GM21381 (cell line): ENCODE measurements at regions not wholly inside any gene's neighbourhood (a gene's known extent, or its start where the extent isn't known, plus 50 kb on each side); places are given as distances from the start of the nearest gene placed in this dataset.
"Not testable (repeated sequence)": the region's sequence is repeated elsewhere in the genome, so short reads cannot be mapped to it uniquely, and the experiment has no call there.

ENCODE experiments used
- ATAC-seq: cut with Tn5 transposase; IDR thresholded peaks from one replicate; pipeline ENCODE4 v1.9.1; 2021; ENCODE audit warnings: mild to moderate bottlenecking, moderate library complexity; ENCODE audit not compliant: unreplicated experiment

DNA sequence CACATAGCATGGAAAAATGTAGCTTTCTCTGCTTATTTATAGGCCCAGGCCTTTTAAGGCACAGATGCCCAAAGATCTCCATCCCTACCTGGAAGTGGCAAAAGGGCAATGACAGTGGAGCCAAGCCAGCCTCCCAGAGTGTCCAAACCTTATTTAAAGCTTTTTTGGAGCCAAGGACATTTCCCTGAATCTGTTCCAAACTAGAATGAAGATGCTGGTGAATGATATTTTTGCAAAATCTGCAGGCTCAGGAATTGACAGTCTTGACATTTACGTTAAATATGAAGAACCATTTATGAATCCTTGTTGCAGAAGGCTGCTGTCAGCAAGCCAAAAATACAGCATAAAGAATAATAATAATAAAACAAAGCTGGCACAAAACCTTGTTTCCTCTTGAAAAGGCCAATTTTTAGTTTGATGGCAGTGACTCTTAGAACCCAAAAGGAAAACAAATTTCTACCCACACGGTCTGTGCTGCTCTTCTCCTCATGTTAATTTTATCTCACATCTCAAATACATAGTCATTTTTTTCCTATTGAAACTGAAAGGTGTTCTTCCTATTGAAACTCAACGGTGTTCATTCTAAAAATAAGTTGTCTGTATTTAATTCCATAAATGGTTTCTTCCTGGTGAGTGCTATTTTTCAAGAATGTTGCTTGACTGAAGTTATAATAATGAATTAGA is 206.3 kb upstream of the TBL1X start:
- ATAC-seq = no peak

DNA sequence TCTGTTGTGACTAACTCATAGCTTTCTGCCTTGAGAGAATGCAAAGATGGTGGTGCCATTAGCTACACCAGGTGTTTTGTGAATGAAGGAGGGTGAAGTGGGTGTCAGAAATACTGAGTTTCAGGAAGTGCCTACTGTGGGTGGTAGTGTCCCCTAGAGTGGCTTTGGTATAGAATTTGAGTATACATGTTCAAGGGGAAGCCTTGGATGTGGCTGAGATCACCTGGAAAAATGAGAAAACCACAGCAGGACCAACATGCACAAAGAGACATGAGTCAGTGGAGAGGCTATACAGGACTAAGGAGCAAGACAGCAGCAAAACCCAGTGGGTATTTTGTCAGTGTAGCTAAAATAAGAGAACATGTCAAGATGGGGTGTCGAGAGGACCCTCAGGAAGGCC is 204.3 kb upstream of the TBL1X start:
- no peak for ATAC-seq

DNA sequence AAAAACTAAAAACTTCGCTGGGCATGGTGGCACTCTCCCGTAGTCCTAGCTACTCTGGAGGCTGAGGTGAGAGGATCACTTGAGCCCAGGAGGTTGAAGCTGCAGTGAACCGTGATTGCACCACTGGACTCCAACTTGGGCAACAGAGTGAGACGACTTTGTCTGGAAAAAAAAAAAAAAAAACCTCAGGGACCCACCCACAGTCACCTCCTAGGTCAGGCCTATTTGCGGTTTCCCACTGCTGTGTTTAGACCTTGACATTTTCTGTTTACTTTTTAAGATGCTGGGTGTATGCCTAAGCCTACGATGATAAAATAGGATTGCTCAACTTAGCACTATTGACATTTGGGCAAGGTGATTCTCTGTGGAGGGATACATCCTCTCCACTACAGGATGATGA is 197.4 kb upstream of the TBL1X start:
- no peak for ATAC-seq

- no peak for ATAC-seq
These were observed 195.7 kb upstream of the TBL1X start for GRCh38 chrX:9269134-9269533.

GRCh38 chrX:9271789-9272525 is 192.9 kb upstream of the TBL1X start:
- no peak for ATAC-seq

DNA sequence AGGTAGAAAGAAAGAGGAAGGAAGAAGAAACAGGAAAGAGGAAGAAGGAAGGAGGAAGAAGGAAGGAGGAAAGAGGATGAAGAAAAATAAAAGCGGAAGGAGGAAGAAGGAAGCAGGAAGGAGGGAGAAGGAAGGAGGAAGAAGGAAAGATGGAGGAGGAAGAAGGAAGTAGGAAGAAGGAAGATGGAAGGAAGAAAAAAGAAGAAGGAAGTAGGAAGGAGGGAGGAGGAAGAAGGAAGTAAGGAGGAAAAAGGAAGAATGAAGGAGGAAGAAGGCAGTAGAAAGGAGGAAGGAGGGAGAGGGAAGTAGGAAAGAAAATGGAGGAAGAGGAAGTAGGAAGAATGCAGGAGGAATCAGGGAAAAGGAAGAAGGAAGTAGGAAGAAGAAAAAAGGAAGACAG is 191.1 kb upstream of the TBL1X start:
- ATAC-seq = no peak

DNA sequence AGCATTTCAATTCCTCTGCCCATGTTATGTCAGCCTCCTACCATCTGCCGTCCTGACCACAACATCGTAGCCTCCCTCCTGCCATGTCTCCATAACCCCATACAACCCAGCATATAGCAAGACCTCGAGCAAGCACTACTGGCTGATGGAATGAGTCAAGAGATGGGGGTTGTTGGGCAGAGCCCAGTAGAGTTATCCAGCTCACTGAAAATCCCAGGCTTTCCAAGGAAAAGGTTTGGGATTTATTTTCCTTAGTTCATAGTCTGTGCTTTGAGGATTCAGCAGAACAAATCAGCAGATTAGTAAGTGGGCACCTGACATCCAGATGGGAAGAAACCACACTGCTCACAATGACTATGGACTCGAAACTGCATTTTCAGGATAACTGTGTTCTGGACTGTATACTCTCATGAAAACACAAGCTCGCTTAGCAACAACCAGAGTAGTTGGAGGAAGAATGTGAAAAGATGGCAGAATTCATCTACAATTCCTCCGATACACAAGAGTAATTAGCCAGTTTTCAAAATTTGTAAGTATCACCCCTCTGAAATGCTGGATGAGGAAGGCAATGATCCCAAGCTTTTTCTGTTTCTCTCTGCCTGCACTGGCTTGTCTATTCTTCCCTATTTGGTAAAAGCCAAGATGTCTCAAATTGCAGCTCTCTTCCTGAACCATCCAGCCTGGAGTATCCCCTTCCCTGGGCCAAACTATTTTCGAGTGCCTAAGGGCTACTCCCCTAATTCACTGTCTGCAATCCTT is 186.2 kb upstream of the TBL1X start:
- no peak for ATAC-seq

- ATAC-seq = no peak
These were observed 185.7 kb upstream of the TBL1X start for GRCh38 chrX:9279234-9279544.

DNA sequence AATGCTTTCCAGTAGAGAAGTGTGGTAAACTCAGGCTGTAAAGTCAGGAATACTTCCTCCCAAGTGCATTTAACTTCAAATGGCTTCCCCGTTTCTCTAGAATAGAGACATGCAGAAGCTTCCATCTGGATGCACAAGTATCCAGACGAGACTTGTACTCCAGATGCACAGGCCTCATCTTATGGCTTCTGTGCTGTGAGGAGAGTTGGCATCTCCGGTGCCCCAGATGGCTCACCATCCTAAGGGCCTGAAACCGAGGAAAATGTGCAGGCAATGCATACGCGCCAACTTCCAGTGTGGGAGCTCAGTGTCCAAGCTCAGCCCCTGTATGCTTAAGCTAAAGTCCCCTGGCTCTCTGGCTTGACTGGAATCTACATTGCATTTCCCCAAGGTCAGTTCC is 184.0 kb upstream of the TBL1X start:
- ATAC-seq = no peak

DNA sequence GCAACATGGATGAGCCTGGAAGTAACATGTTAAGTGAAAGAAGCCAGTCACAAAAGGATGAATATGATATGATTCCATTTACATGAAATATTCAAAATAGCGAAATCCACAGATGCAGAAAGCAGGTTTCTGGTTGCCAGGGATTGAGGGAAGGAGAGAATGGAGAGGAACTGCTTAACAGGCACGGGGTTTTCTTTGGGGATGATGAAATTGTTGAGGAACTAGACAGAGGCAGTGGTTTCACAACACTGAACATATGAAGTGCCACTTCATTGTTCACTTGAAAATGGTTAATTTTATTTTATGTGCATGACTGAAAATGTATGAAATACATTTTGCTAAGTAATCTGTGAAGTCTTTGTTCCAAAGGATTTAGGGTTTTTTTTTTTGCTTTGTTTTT is 182.5 kb upstream of the TBL1X start:
- no peak for ATAC-seq

GRCh38 chrX:9285342-9285771 is 179.5 kb upstream of the TBL1X start:
- ATAC-seq = no peak

- ATAC-seq = no peak
These were observed 178.6 kb upstream of the TBL1X start for GRCh38 chrX:9286234-9286633.

GRCh38 chrX:9291629-9292028 is 173.2 kb upstream of the TBL1X start:
- ATAC-seq = no peak

GRCh38 chrX:9293051-9293496 is 171.8 kb upstream of the TBL1X start:
- ATAC-seq = no peak

GRCh38 chrX:9293903-9294302 is 171.0 kb upstream of the TBL1X start:
- no peak for ATAC-seq

- ATAC-seq = no peak
These were observed 169.3 kb upstream of the TBL1X start for GRCh38 chrX:9295551-9295950.

DNA sequence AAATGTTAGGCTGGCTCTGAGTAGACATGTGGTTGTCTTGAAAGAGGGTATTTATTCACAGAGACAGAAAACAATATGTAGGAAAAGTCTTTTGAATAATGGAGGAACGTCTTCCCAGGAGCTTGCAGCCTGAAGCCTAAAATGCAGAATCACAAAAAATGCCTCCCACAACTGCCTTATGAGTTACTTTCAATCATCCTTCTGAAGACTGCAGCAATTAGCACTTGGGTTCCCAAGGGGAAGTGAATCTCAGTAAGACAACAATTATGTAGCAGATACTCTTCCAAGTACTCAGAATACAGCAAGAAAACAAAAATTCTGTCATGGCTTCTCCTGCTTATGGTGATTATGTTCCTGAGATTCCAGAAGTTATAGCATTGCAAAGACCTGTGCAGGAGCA is 166.6 kb upstream of the TBL1X start:
- no peak for ATAC-seq

- ATAC-seq = not testable (repeated sequence)
These were observed 165.2 kb upstream of the TBL1X start for GRCh38 chrX:9299681-9300080.

GRCh38 chrX:9301836-9302235 is 163.0 kb upstream of the TBL1X start:
- ATAC-seq = no peak

DNA sequence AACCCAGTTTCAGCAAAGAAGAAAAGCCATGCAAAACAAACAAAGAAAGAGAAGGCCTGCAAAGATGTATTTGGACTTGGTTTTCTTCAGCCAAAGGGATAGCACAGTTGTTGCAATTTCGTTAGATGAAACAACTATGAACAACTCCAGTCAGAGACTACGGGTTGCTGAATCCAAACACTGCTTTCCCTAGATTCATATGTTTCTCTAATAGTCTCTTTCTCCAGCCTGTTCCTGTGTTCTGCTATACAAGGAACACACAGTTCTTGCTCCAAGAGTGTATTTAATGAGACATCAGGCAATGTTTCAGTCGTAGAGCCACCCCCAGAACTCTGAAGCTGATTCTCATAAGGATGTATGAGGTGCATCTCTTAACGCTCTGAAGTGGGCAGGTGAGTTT is 162.5 kb upstream of the TBL1X start:
- ATAC-seq = no peak

GRCh38 chrX:9308426-9308825 is 156.4 kb upstream of the TBL1X start:
- ATAC-seq = no peak

DNA sequence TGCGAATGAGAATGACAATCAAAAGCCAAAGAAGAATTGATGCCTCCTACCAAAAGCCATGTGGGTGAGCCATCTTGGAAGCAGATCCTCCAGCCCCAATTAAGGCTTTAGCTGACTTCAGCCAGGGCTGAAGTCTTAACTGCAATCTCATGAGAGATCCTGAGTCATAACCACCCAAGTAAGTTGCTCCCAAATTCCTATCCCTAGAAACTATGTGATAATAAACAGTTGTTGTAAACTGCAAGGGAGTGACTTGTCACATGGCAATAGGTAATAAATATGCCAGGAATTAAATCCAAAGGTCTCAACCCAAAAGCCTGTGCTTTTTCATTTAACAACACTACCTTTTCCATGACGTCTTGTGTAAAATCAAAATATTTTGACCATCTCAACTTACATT is 154.2 kb upstream of the TBL1X start:
- no peak for ATAC-seq
